Putamen (tissue), 1 donor: ENCODE measurements at regions not wholly inside any gene's neighbourhood (a gene's known extent, or its start where the extent isn't known, plus 50 kb on each side); places are given as distances from the start of the nearest gene placed in this dataset.
"Not testable (repeated sequence)": the region's sequence is repeated elsewhere in the genome, so short reads cannot be mapped to it uniquely, and the experiment has no call there.

ENCODE experiments used
- DNase-seq: peaks from one replicate; pipeline ENCODE4 v3.0.0-alpha.2; 2016; ENCODE audit warnings: low spot score

- DNase-seq, result no peak
These were observed 336.3 kb downstream of the RASEF start for GRCh38 chr9:82726424-82727276.

DNA sequence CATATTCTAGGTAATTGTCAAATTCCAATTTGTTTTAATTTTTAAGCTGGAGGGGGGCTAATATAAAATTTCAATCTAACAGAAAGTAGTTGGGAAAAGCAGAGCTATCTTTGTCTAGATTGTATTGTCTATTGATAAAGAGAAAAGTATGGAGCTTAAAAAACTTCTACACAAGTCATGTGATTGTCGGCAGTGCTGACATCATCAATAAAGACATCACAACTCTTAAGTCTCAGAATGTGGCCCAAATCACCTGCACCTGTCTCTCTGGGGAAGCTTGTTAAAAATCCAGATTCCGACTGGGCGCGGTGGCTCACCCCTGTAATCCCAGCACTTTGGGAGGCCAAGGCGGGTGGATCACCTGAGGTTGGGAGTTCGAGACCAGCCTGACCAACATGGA lies 333.8 kb downstream of the RASEF start:
- no peak for DNase-seq

DNA sequence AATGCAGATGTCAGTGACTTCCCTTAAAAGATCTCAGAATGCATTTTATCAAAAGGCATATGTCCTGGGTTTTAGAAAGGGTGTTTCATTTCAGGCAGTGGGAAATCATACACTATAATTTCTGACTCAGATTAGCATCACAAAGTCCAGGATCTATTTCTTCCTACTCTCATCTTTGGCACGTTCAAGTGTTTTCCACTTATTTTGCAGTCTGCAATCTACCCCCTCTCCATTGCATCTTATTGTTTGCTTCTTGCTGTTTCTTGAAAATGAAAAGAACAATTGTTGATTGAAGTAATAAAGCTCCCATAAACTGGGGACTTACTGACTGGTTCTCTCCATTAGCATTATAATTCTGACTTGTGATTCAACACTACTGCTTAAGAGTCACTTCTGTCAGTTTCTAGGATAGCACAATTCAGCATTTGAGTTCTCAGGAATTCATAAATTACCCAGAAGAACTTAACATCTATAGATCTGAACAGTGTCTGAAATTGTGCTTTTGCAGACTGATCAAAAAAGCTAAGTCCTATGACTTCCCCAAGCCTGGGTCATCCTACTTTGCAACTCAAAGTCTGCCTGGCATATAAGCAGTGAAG lies 332.9 kb downstream of the RASEF start:
- DNase-seq, result no peak

DNA sequence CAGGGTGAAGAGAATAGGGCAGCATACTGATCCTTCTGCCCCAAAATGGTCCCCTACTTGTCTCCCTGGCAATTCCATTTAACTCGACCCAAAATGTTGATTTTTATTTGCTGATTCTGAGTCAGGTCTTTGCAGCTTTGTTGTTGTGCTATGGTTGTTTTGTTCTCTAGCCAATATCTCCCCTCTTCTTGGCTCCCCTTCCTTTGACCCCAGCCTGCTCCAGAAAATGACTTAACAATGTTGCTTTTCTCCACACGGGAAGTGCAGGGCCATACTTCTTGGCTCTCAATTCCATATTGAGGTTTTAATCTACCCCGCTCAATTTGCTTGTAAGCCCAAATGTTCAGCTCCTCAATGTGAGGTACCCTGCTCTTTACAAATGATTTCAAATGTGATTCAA lies 330.0 kb downstream of the RASEF start:
- no peak for DNase-seq

GRCh38 chr9:82736126-82736525 lies 326.8 kb downstream of the RASEF start:
- DNase-seq, result no peak

DNA sequence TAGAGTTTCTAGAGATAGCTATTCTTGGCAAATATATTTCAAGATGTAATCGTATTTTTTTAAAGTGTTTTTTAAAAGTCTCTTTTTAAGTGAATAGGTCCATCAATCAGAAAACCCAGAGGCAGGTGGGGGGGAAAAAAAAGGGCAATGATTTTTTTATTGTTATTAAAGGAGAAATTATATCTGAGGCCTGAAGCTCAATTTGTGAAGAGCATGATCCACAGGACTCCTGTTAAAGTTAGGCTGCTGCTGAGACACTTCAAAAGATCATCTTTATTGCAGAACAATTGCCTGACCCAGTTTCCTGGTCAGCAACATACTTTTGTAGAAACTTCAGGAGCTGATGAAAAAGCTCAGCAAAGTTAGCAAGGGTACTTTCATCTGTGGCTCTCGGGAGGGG lies 326.2 kb downstream of the RASEF start:
- DNase-seq, result no peak

DNA sequence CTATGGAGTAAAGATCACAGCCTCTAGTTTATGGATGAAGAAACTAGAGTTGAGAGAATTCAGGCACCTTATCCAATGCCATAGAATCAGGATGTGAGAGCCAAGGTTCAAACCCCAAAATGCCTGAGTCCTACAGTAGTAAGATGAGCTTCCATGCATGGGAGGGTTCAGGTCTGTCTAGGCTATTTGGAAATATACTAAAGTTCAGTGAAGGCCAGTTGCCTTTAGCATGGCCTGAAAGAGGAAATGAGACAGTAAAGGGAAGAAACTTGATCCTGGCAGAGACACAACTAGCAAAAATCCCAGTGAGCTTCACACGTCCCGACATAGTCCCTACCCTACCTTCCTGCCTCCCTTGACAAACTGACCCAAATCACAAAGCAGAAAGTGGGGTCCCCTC lies 317.0 kb downstream of the RASEF start:
- DNase-seq, result no peak

GRCh38 chr9:82750411-82750913 lies 312.5 kb downstream of the RASEF start:
- DNase-seq, result no peak

DNA sequence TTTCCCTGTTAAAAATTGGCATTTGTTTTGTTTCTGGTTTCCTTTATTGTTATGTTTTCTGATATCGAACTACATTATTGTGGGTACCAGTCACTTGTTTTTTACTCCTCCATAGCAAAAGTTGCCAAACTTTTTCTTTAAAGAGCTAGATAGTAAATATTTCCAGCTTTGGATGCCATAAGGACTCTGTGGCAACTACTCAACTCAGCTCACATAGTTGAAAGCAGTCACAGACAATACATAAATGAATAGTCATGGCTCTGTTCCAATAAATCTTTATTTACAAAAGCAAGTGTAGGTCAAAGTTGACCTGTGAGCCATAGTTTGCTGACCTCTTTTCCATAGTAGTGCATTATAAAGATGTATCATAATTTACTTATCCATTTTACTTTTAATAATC lies 305.0 kb downstream of the RASEF start:
- DNase-seq, result no peak

GRCh38 chr9:82761027-82761426 lies 301.9 kb downstream of the RASEF start:
- no peak for DNase-seq

- DNase-seq, result no peak
These were observed 301.0 kb downstream of the RASEF start for GRCh38 chr9:82761956-82762355.

GRCh38 chr9:82763656-82764055 lies 299.3 kb downstream of the RASEF start:
- DNase-seq, result no peak

GRCh38 chr9:82764061-82764668 lies 298.8 kb downstream of the RASEF start:
- no peak for DNase-seq

GRCh38 chr9:82774707-82775231 lies 288.2 kb downstream of the RASEF start:
- not testable (repeated sequence) for DNase-seq

- DNase-seq, result no peak
These were observed 286.4 kb downstream of the RASEF start for GRCh38 chr9:82776508-82776907.

DNA sequence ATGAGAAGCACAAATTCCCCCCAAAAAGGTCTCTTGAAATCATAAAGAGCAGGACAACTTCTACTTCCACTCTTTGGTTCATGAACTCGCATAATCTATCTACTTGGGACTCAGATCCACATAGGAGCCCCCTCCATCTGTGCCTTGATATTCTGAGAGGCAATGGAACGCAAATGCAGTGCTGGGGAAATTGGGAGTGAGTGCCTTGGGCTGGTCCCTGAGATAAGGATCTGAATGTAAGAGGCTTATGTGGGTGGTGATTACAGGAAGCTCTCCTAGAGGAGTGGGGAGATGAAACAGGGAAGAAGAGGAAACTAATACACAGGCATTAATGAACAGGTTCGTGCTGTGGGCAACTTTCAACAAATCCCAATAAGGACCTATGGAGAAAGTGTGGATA lies 285.6 kb downstream of the RASEF start:
- DNase-seq, result no peak

DNA sequence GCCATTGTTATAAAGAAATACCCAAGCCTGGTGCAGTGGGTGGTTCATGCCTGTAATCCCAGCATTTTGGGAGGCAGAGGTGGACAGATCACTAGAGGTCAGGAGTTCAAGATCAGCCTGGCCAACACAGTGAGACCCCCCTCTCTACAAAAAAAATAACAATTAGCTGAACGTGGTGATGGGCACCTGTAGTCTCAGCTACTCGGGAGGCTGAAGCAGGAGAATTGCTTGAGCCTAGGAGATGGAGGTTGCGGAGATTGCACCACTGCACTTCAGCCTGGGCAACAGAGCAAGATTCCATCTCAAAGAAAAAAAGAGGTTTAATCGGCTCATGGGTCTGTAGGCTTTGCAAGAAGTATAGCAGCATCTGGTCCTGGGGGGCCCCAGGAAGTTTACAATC lies 284.0 kb downstream of the RASEF start:
- DNase-seq, result not testable (repeated sequence)

DNA sequence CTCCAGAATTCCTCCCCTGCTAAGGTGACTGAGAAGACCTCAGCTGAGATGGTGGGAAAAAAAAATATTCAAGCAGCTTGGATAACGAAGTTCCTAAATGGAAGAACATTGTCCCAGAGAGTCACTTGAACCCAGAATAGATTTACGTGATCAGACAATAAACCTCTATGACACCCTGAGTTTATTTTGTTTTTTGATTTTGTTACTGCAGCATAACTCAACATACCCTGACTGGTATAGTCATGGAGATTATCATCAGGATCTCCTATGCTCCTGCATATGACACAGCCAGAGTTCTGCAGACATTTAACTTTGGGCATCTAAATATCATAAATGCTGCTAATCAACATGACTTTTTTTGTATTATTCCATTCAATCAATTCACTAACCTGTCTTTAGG lies 282.9 kb downstream of the RASEF start:
- no peak for DNase-seq

- DNase-seq, result no peak
These were observed 281.0 kb downstream of the RASEF start for GRCh38 chr9:82781921-82782392.

DNA sequence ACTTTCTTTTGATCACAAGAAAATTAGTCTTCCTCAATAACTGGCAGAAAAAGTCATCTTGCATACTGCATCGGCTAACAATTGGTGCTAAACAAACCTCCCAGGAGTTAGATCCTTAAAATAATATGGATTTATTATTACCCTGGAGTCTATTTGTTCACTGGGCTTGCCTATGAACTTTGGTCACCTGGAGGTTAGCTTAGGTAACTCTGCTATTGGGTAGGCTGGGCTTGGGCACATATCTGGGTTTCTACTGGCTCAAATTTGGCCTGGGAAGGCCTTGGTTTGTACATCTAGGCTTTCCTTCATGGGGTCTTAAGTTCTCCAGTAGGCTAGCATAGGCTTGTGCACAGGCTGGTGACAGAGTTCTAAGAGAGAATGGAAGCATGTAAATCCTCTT lies 279.9 kb downstream of the RASEF start:
- DNase-seq, result no peak

DNA sequence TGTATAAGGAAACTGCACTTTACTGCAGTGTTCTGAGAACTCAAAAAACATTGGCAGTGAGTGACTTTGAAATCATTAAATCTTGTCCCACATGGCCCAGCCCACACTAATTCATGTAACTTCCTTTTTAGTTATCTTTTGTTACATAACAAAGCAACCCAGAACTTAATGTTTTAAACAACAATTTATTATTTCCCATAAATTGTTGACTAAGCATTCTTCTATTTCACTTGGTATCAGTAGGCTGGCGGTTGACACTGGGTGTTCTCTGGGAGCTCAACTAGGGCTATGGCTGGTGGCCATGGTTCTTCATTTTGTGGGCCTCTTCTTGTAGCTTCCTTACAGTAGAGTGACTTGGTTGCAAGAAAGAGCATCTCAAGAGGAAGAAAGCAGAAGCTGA lies 278.4 kb downstream of the RASEF start:
- no peak for DNase-seq

DNA sequence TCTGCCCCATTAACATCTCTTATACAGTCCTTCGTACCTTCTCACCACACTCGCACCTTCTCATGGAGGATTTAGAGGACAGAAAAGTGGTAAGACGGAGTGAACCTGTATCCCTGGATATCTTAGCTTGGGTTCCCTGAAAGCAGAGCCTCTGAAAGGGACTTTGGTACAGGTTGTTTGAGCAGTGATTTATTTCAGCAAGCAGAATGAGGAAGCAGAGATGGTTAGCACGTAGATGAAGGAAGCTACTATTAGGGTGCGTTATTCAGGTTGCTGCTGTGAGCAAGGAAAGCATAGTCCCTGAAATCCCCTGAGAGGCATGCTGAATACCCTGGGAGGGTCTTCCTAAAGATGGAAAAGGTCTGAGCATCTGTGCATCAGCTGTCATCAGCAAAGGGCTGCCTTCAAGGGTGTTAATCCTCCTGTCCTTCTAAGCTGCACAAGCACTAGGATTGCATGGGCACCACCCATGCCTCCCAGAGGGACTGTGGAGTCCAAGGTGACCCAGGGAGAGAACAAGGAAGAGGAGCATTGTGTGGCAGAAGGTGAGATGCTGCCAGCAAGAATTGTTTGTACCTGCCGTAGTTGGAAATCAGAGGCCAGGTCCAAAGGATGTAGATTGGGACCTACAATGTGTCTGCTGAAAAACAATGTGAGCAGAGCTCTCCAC lies 273.7 kb downstream of the RASEF start:
- no peak for DNase-seq
